Ectodermal cell (in vitro differentiated cells): ENCODE measurements at regions not wholly inside any gene's neighbourhood (a gene's known extent, or its start where the extent isn't known, plus 50 kb on each side); places are given as distances from the start of the nearest gene placed in this dataset.
A peak's percentile ranks its signal among the peaks of the same experiment; 100 is the strongest.

Source experiments
- H3K27ac ChIP-seq: 2 replicates; pipeline ENCODE4 v1.7.0; 2013; ENCODE audit warnings: mild to moderate bottlenecking, low read depth, low read length; ENCODE audit not compliant: insufficient read depth, poor library complexity, severe bottlenecking
- H3K27me3 ChIP-seq: 2 replicates; pipeline ENCODE4 v1.7.0; 2013; ENCODE audit warnings: mild to moderate bottlenecking, low read length; ENCODE audit not compliant: insufficient read depth, control insufficient read depth, poor library complexity, severe bottlenecking
- H3K36me3 ChIP-seq: one replicate; pipeline ENCODE4 v1.7.0; 2013; ENCODE audit warnings: low read length; ENCODE audit not compliant: control insufficient read depth, insufficient read depth
- H3K4me1 ChIP-seq: one replicate; pipeline ENCODE4 v1.7.0; 2013; ENCODE audit warnings: low read length; ENCODE audit not compliant: control insufficient read depth, insufficient read depth
- H3K4me3 ChIP-seq: 2 replicates; pipeline ENCODE4 v1.7.0; 2013; ENCODE audit warnings: low read depth, low read length, control low read depth; ENCODE audit not compliant: insufficient read depth
- H3K9me3 ChIP-seq: 2 replicates; pipeline ENCODE4 v1.7.0; 2013; ENCODE audit warnings: mild to moderate bottlenecking, low read length, moderate library complexity; ENCODE audit not compliant: control insufficient read depth
- WGBS, 2 experiments: methylation state at CpG; one replicate each; pipeline ENCODE4 v1.1.7; 2013; ENCODE audit warnings: missing lambda C conversion rate in 2 of 2; 5-methylcytosine and 5-hydroxymethylcytosine counted together

DNA sequence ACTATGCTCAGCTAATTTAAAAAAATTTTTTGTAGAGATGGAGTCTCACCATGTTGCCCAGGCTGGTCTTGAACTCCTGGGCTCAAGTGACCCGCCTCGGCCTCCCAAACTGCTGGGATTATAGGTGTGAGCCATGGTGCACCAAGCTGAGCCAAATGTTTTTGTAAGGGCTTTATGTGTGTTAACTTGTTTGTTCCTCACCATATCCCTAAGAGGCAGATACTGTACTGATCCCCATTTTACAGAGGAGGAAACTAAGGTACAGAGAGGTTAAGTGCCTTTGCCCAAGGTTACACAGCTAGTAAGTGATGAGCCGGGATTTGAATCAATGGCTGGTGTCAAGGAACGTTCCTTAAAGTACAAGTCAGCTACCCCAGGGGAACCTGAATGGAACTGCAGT, 85.3 kb upstream of the KLF7 start:
- H3K27me3 ChIP-seq: no peaks in the 10 kb centered on the region
- H3K9me3 ChIP-seq: no peaks in the 10 kb centered on the region
- H3K4me3 ChIP-seq: no peak overlapping the region
- H3K36me3 ChIP-seq: no peaks in the 10 kb centered on the region
- H3K4me1 ChIP-seq: peaks cover 8% of the 10 kb centered on the region
- H3K27ac ChIP-seq: no peak overlapping the region
- 91 to 95% methylated on average over 4 of the region's 4 CpGs for WGBS, 2 experiments

DNA sequence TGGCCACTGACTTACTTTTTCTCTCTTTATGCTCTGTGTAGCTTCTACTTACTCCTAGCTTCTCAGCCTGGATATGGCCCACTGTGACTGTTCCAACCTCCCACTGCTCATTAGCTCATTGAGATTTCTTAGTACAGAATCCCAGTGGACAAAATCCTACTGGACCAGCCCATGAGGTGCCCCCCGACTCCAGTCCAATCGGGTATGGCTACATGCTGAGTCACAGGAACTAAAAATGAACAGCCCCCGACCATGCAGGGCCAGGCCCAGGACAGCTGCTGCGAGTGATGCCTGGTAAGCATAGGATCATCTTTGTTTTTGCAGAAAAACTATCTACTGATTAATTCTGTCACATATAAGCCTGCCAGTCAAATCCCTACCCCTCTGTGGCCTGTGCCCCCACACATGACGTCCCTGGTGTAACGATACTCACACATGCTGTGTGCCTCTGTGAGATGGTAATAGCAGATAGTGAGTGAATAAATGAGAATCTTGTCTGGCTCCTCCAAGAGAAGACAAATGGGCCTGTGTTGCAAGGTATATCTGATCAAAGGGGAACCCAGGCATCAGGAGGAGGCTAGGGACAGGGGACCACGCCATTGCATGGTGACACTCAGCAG, 85.9 kb upstream of the KLF7 start:
- no peaks in the 10 kb centered on the region for H3K27me3 ChIP-seq

DNA sequence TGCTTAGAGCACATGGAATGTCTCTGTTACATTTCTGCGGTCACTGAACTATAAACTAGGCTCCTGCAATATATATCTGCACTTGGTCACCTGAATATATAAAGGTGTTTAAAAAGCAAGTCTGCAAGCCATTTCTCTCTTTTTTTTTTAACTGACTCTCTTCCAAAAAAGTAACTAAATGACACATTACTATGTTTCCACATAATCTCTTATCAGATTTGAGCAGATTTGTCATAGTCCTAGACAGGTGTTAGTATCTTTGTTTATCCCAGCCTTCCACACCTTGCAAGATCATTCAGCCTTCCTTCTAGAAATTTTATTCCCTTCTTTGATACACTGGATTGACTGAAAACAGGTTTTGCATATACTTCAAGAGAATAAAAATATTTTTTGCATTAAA, 86.7 kb upstream of the KLF7 start:
- Histone ChIP-seq H3K4me1 (peaks cover 12% of the 10 kb centered on the region), H3K27ac (no peak overlapping the region), H3K4me3 (no peak overlapping the region), H3K27me3 (no peaks in the 10 kb centered on the region), H3K9me3 (no peaks in the 10 kb centered on the region), H3K36me3 (no peaks in the 10 kb centered on the region)
- WGBS, 2 experiments: 91 to 100% methylated on average over 1 of the region's 1 CpG

More for the DNA sequence above, 85.9 kb upstream of the KLF7 start:
- Histone ChIP-seq H3K4me3 (no peak overlapping the region), H3K9me3 (no peaks in the 10 kb centered on the region), H3K4me1 (peaks cover 8% of the 10 kb centered on the region), H3K27ac (no peak overlapping the region), H3K36me3 (no peaks in the 10 kb centered on the region)
- WGBS, 2 experiments: 90 to 95% methylated on average over 7 of the region's 7 CpGs

DNA sequence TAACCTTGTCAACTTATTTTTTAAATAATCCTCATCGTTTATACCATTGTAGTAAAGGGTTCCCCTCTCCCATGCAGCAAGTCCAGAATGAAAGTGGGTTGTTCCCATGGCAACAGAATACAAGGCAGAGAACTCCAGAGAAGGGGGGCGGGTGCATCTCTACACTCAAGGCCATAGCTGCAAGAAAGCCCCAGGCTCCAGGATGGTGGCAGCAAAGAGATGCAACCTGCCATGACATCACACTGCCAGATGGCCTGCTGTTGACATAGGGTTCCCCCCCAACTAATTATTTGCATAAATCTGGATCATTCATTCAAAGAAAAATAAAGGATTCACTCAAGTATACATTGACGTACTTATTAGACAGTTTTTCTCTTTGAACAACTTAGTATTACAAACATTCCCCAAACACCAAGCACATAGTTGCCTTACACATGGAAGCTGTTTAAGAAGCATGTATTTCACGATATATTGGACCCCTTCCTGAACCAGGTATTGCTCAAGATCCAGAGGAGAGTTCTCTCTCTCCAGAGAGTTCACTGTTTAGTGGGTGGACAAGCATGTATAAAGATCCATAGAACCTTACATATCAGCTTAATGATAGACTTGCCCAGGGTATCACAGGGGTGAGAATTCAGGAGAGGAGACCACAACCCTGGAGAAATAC, 87.4 kb upstream of the KLF7 start:
- 88 to 90% methylated on average over 4 of the region's 4 CpGs for WGBS, 2 experiments
- Histone ChIP-seq H3K27ac (no peak overlapping the region), H3K27me3 (no peaks in the 10 kb centered on the region), H3K9me3 (no peaks in the 10 kb centered on the region), H3K4me1 (peaks cover 19% of the 10 kb centered on the region), H3K36me3 (no peaks in the 10 kb centered on the region), H3K4me3 (no peak overlapping the region)

DNA sequence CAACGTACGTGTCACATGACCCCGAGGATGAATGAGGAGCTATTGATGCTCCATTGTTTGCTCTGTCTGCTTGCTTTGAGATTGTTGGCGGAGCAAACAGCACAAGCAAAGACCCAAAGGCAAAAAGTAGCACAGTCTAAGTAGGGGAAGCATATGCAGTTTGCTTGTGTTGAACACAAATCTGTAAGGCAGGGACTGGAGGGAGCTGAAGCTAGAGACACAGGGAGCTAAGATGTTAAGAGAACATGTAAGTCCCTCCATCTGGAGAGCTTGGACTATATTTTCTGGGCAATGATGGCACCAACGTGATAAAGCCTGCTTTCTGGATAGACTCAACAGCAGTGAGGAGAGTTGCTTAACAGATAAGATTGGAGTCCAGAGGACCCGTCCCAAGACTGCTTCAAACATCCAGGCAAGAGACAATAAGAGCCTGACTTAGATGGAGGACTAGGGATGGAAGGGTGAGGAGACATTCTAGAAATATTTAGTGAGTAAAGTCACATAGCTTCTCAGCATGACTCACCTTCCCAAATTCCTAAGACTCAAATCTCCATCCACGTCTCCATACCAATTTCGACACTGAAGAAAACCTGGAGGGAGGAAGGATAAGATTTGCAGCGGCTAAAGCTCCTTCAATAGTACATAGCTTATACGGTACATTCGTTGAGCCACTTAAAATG, 88.1 kb upstream of the KLF7 start:
- Histone ChIP-seq H3K4me1 (peaks cover 25% of the 10 kb centered on the region), H3K27me3 (no peaks in the 10 kb centered on the region), H3K4me3 (no peak overlapping the region), H3K36me3 (no peaks in the 10 kb centered on the region), H3K9me3 (no peaks in the 10 kb centered on the region), H3K27ac (no peak overlapping the region)
- 85 to 88% methylated on average over 11 of the region's 11 CpGs for WGBS, 2 experiments

DNA sequence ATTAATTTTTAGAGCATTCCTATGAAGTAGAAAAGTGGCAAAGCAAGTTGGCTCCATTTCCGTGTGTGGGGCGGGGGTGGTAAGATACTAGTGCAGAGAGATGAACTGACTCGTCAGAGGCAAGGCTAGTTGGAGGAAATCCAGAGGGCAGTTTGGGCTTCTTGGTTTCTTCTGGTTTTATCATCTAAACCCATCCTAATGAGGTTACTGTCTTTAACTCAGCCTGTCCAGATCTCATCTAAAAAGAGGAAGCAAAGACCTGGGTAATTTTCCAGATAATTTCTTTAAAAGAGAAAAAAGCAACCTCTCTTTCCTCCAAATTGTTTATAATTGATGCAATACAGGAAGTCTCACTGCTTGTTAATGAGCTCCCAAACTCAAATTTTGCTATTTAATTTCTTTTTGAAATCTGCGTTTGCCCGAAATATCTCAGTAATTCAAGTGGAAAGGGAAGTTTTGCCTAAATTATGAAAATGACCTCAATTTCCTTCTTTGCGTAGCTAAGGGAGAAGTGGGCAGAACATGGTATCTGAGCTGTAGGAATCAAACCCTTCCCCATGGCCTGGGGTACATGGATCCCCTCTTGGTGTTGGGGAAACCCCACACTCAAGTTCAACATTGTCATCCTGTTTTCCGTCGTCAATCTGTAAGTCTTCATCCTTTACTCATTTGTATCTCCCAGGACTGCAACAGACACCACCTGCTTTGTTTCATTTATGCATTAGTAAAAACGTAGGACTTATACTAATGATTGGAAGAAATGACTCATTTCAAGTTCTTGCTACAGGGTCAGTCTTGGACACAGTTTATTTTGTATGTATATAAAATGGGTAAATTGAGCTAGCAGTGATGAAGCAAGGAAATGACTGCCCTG, 89.1 kb upstream of the KLF7 start:
- Histone ChIP-seq H3K36me3 (no peaks in the 10 kb centered on the region), H3K9me3 (no peaks in the 10 kb centered on the region), H3K4me3 (no peak overlapping the region), H3K27me3 (no peaks in the 10 kb centered on the region), H3K27ac (no peak overlapping the region), H3K4me1 (peaks cover 28% of the 10 kb centered on the region)
- 91 to 93% methylated on average over 9 of the region's 9 CpGs for WGBS, 2 experiments

DNA sequence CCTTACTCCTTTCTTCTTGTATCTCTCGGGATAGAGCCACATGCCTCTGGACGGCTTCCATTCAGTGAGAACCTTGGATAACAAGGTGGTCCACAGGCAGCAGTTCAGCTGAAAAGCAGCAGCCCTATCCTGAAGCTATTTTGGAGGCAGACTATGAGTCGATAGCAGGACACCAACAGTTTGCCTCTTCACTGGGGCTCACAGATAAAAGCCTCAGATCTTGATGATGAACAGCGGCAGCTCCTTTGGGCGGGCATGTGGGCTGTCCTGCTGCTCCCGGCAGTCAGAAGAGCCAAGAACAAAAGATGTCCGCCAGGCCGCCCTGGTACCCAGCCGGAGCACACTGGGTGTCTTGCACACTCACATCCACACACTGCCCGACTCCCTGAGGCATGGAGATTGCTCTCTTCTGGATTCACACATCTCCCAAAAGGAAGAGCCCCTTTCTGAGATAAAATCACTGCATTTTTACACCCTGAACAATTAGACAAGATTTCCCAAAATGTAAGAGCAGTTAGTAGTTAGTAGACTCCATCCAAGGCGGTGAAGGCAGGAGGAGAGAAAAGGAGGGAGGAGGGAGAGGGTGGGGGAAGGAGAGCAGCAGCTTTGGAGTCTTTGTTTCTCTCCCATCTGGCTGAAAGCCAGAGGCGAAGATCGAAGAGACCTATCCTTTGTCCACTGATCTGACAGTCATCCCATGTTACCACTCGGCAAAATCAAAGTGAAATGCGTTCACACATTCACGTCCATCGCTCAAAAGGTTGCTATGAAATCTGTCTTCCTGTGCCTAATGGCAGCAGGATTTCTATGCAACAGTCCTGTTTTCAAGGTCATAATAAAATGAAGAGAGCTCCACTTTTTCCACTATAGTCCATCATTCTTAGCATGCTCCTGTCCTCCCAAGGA, 90.1 kb upstream of the KLF7 start:
- Histone ChIP-seq H3K27ac (peak overlapping the region; percentile 75), H3K4me3 (no peak overlapping the region)

DNA sequence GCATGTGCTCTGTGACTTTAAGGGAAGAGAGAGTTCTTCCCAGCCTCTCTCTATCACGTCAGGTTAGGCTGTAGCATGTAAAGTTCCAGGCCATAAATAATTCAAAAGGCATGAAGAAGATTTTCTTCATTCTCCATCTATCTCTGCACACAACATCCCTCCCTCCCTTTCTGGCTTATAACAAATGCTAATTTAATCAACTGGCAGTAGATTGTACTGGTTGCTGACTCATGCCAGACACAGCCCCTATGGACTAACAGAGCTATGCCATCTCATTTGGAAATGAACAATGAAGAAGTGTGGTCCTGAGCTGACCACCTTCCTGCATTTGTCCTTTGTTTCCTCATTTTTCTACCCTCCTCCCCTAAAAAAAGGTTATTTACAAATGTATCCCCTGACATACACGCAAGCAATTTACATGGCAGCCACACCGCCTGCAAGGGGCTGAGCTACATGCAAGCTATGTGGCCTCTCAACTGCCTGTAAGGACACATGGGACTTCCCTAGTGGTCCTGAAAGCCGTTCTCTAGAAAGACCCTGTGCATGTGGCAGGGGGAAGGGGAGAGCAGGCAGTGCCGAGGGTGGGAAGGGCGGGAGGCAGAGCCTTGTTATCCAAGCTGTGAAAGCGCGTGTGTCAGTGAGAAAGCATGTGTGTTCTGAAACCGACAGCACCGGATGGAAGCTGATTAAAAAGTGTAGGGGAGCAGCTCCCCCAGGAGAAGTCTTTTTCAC, 90.9 kb upstream of the KLF7 start:
- H3K27me3 ChIP-seq: no peaks in the 10 kb centered on the region
- no peaks in the 10 kb centered on the region for H3K36me3 ChIP-seq
- 86 to 89% methylated on average over 10 of the region's 10 CpGs for WGBS, 2 experiments
- H3K27ac ChIP-seq: peak overlapping the region; percentile 75
- no peak overlapping the region for H3K4me3 ChIP-seq
- no peaks in the 10 kb centered on the region for H3K9me3 ChIP-seq
- peaks cover 28% of the 10 kb centered on the region for H3K4me1 ChIP-seq

More for the DNA sequence above, 90.1 kb upstream of the KLF7 start:
- Histone ChIP-seq H3K4me1 (peaks cover 28% of the 10 kb centered on the region), H3K9me3 (no peaks in the 10 kb centered on the region), H3K27me3 (no peaks in the 10 kb centered on the region), H3K36me3 (no peaks in the 10 kb centered on the region)
- 81 to 82% methylated on average over 17 of the region's 17 CpGs for WGBS, 2 experiments
